ENCODE measurements at regions not wholly inside any gene's neighbourhood (a gene's known extent, or its start where the extent isn't known, plus 50 kb on each side); places are given as distances from the start of the nearest gene placed in this dataset.
"Not testable (repeated sequence)": the region's sequence is repeated elsewhere in the genome, so short reads cannot be mapped to it uniquely, and the experiment has no call there.

GRCh38 chr3:74000725-74001124, 376.0 kb upstream of the PDZRN3 start:
- no peak overlapping the region for H3K9ac ChIP-seq (ENCODE audit: control insufficient read depth, extremely low read depth, insufficient read depth, low read length)
- no peak overlapping the region for H3K27ac ChIP-seq (ENCODE audit: control insufficient read depth, insufficient read depth, low read length)
- H3K9me1 ChIP-seq (ENCODE audit: control insufficient read depth, extremely low read depth, insufficient read depth, low read length), result no peaks in the 10 kb centered on the region
- no peak overlapping the region for H2AFZ ChIP-seq (ENCODE audit: control insufficient read depth, low read length)
- dilution Hi-C loops (cut with MboI; ENCODE audit: extremely low pct_ligation_motif_present, low sequenced_read_pairs), result no loop called here
- no peaks in the 10 kb centered on the region for H3K36me3 ChIP-seq (ENCODE audit: control insufficient read depth in 2 of 2, extremely low read depth in 1 of 2, insufficient read depth in 2 of 2, low read length in 2 of 2)
- H3K4me1 ChIP-seq (ENCODE audit: control insufficient read depth, extremely low read depth, insufficient read depth, low read length), result no peaks in the 10 kb centered on the region
- DNase-seq (ENCODE audit: low read depth, low spot score) (no peak), FAIRE-seq (no peak)
- H3K79me2 ChIP-seq (ENCODE audit: control insufficient read depth, insufficient read depth, low read length), result no peaks in the 10 kb centered on the region
- H3K9me3 ChIP-seq (ENCODE audit: control insufficient read depth, low read depth, low read length), result no peaks in the 10 kb centered on the region
- no peak overlapping the region for H3K4me2 ChIP-seq (ENCODE audit: control insufficient read depth, extremely low read depth, insufficient read depth, low read depth, low read length)
- no peaks in the 10 kb centered on the region for H4K20me1 ChIP-seq (ENCODE audit: control insufficient read depth, extremely low read depth, insufficient read depth, low read length)
- no peak overlapping the region for H3K4me3 ChIP-seq (ENCODE audit: control insufficient read depth in 2 of 3, extremely low read depth in 1 of 3, insufficient read depth in 2 of 3, low read depth in 1 of 3, low read length in 3 of 3)
- no peaks in the 10 kb centered on the region for H3K27me3 ChIP-seq (ENCODE audit: control insufficient read depth, extremely low read depth, insufficient read depth, low read length)
- TF ChIP-seq CTCF (optimal IDR thresholded peaks at IDR 0.05 in 1 of 3, IDR thresholded peaks at IDR 0.05 in 1 of 3, conservative IDR thresholded peaks at IDR 0.05 in 1 of 3; ENCODE audit: extremely low read depth in 1 of 3, insufficient read depth in 2 of 3, low read length in 3 of 3) (no peak), EZH2 (IDR thresholded peaks at IDR 0.05; ENCODE audit: low read length) (no peak)

- dilution Hi-C loops (cut with MboI; ENCODE audit: extremely low pct_ligation_motif_present, low sequenced_read_pairs), result no loop called here
Measured at GRCh38 chr3:73999501-73999900, 374.8 kb upstream of the PDZRN3 start.

GRCh38 chr3:73990691-73991090, 365.9 kb upstream of the PDZRN3 start:
- DNase-seq (ENCODE audit: low read depth, low spot score); H3K9me1 ChIP-seq (ENCODE audit: control insufficient read depth, extremely low read depth, insufficient read depth, low read length); H2AFZ ChIP-seq (ENCODE audit: control insufficient read depth, low read length); H3K4me2 ChIP-seq (ENCODE audit: control insufficient read depth, extremely low read depth, insufficient read depth, low read depth, low read length); H4K20me1 ChIP-seq (ENCODE audit: control insufficient read depth, extremely low read depth, insufficient read depth, low read length); FAIRE-seq; H3K9me3 ChIP-seq (ENCODE audit: control insufficient read depth, low read depth, low read length); H3K9ac ChIP-seq (ENCODE audit: control insufficient read depth, extremely low read depth, insufficient read depth, low read length); H3K79me2 ChIP-seq (ENCODE audit: control insufficient read depth, insufficient read depth, low read length); H3K4me3 ChIP-seq (ENCODE audit: control insufficient read depth in 2 of 3, extremely low read depth in 1 of 3, insufficient read depth in 2 of 3, low read depth in 1 of 3, low read length in 3 of 3); H3K27ac ChIP-seq (ENCODE audit: control insufficient read depth, insufficient read depth, low read length); H3K4me1 ChIP-seq (ENCODE audit: control insufficient read depth, extremely low read depth, insufficient read depth, low read length); H3K27me3 ChIP-seq (ENCODE audit: control insufficient read depth, extremely low read depth, insufficient read depth, low read length); H3K36me3 ChIP-seq (ENCODE audit: control insufficient read depth in 2 of 2, extremely low read depth in 1 of 2, insufficient read depth in 2 of 2, low read length in 2 of 2); dilution Hi-C loops (cut with MboI; ENCODE audit: extremely low pct_ligation_motif_present, low sequenced_read_pairs): not testable (repeated sequence)

More at GRCh38 chr3:73999501-73999900, 374.8 kb upstream of the PDZRN3 start:
- Histone ChIP-seq H3K9me3 (ENCODE audit: control insufficient read depth, low read depth, low read length) (no peaks in the 10 kb centered on the region), H3K9me1 (ENCODE audit: control insufficient read depth, extremely low read depth, insufficient read depth, low read length) (no peaks in the 10 kb centered on the region), H3K36me3 (ENCODE audit: control insufficient read depth in 2 of 2, extremely low read depth in 1 of 2, insufficient read depth in 2 of 2, low read length in 2 of 2) (no peaks in the 10 kb centered on the region), H3K4me2 (ENCODE audit: control insufficient read depth, extremely low read depth, insufficient read depth, low read depth, low read length) (no peak overlapping the region), H2AFZ (ENCODE audit: control insufficient read depth, low read length) (no peak overlapping the region), H3K9ac (ENCODE audit: control insufficient read depth, extremely low read depth, insufficient read depth, low read length) (no peak overlapping the region), H3K4me1 (ENCODE audit: control insufficient read depth, extremely low read depth, insufficient read depth, low read length) (no peaks in the 10 kb centered on the region), H3K27me3 (ENCODE audit: control insufficient read depth, extremely low read depth, insufficient read depth, low read length) (no peaks in the 10 kb centered on the region), H3K4me3 (ENCODE audit: control insufficient read depth in 2 of 3, extremely low read depth in 1 of 3, insufficient read depth in 2 of 3, low read depth in 1 of 3, low read length in 3 of 3) (no peak overlapping the region), H3K79me2 (ENCODE audit: control insufficient read depth, insufficient read depth, low read length) (no peaks in the 10 kb centered on the region), H3K27ac (ENCODE audit: control insufficient read depth, insufficient read depth, low read length) (no peak overlapping the region), H4K20me1 (ENCODE audit: control insufficient read depth, extremely low read depth, insufficient read depth, low read length) (no peaks in the 10 kb centered on the region)
- TF ChIP-seq EZH2 (IDR thresholded peaks at IDR 0.05; ENCODE audit: low read length), result no peak
- TF ChIP-seq CTCF (optimal IDR thresholded peaks at IDR 0.05 in 1 of 3, IDR thresholded peaks at IDR 0.05 in 1 of 3, conservative IDR thresholded peaks at IDR 0.05 in 1 of 3; ENCODE audit: extremely low read depth in 1 of 3, insufficient read depth in 2 of 3, low read length in 3 of 3), result no peak
- no peak for DNase-seq (ENCODE audit: low read depth, low spot score)
- no peak for FAIRE-seq
